AG04449 (cell line): ENCODE measurements at regions not wholly inside any gene's neighbourhood (a gene's known extent, or its start where the extent isn't known, plus 50 kb on each side); places are given as distances from the start of the nearest gene placed in this dataset.

Experiments
- CTCF ChIA-PET: fragments of 350-600 bp; formaldehyde crosslinking; extraction: SDS; loops from one replicate; lab custom pipeline; 2021; ENCODE audit warnings: antibody characterized with exemption; lab: Yijun Ruan, JAX
- POLR2A ChIA-PET: fragments of 400-600, 350-600 bp; formaldehyde crosslinking; extraction: SDS; loops from one replicate; lab custom pipeline; 2020; ENCODE audit warnings: antibody characterized with exemption, inconsistent platforms; lab: Yijun Ruan, JAX
- DNase-seq: peaks from one replicate; pipeline ENCODE4 v3.0.0-alpha.2; 2010; ENCODE audit warnings: low read depth, low spot score
- H3K4me3 ChIP-seq: 2 replicates; pipeline ENCODE4 v1.5.1; 2011; ENCODE audit warnings: low read depth, mild to moderate bottlenecking, control low read depth, low read length
- TF ChIP-seq, protein P1 (sequence below): IDR thresholded peaks from one replicate; pipeline ENCODE4 v1.5.1; 2011; ENCODE audit warnings: mild to moderate bottlenecking, moderate library complexity, low read length, control low read depth, inconsistent platforms; ENCODE audit not compliant: insufficient read depth; ENCODE audit errors: missing control alignments

GRCh38 chr2:217206016-217206725, 346.3 kb upstream of the TNP1 start:
- POLR2A ChIA-PET, result no interaction called here
- H3K4me3 ChIP-seq, result no peak overlapping the region
- CTCF ChIA-PET, result interaction anchor here (1.4 kb wide), 1 partner anchor 40 kb away, joined by 4 read pairs; no protein-coding TSS in a partner anchor
- TF ChIP-seq, protein P1, sequence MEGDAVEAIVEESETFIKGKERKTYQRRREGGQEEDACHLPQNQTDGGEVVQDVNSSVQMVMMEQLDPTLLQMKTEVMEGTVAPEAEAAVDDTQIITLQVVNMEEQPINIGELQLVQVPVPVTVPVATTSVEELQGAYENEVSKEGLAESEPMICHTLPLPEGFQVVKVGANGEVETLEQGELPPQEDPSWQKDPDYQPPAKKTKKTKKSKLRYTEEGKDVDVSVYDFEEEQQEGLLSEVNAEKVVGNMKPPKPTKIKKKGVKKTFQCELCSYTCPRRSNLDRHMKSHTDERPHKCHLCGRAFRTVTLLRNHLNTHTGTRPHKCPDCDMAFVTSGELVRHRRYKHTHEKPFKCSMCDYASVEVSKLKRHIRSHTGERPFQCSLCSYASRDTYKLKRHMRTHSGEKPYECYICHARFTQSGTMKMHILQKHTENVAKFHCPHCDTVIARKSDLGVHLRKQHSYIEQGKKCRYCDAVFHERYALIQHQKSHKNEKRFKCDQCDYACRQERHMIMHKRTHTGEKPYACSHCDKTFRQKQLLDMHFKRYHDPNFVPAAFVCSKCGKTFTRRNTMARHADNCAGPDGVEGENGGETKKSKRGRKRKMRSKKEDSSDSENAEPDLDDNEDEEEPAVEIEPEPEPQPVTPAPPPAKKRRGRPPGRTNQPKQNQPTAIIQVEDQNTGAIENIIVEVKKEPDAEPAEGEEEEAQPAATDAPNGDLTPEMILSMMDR, result no peak
- no peak for DNase-seq

DNA sequence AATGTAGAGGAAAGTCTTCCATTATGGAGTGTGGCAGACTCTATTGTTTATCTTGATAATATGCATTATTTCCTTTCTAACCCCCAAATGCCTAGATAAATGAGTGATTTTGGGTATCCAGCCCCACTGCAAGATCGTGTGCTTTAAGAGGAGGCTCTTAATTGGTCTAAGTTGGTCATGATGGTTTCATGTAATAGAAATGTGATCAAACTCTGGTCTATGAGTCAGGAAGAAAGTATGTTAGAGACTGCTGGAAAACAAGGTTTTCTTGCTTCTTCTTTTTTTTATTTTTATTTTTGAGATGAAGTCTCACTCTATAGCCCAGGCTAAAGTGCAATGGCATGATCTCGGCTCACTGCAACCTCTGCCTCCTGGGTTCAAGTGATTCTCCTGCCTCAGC, 344.5 kb upstream of the TNP1 start:
- H3K4me3 ChIP-seq, result no peak overlapping the region
- no peak for DNase-seq
- TF ChIP-seq, protein P1, result no peak
- ChIA-PET POLR2A (no interaction called here), CTCF (interaction anchor here (1.0 to 1.3 kb wide), 2 partner anchors 15 to 504 kb away, joined by 3 to 4 read pairs; no protein-coding TSS in a partner anchor)

GRCh38 chr2:217203086-217203485, 343.2 kb upstream of the TNP1 start:
- no peak for DNase-seq
- POLR2A ChIA-PET, result interaction anchor here (0.6 to 1.0 kb wide), 2 partner anchors 509 to 732 kb away, joined by 3 read pairs; no protein-coding TSS in a partner anchor
- CTCF ChIA-PET, result interaction anchor here (1.0 to 1.3 kb wide), 2 partner anchors 16 to 503 kb away, joined by 3 to 4 read pairs; no protein-coding TSS in a partner anchor
- TF ChIP-seq, protein P1, result no peak
- H3K4me3 ChIP-seq, result no peak overlapping the region

DNA sequence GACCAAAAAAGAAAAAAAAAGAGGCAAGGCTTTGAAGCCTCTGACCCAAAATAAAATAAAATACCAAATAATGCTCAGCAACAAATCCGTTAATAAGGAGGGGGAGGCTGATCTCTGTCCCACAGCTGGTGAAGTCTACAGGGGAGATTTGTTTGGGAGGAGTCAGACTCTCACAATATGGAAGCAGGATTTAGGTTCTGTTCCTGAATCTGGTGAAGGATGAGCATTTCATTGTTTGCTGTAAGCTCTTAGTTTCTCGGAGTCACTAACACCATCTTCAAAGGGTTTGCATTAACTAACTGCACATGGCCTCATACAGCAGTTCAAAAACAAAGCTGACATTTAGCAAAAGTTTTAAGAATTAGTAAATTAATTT, 339.4 kb upstream of the TNP1 start:
- ChIA-PET POLR2A (no interaction called here), CTCF (interaction anchor here (0.6 kb wide), 1 partner anchor 17 kb away, joined by 3 read pairs; no protein-coding TSS in a partner anchor)
- TF ChIP-seq, protein P1, result no peak
- H3K4me3 ChIP-seq, result no peak overlapping the region
- no peak for DNase-seq

- no peak overlapping the region for H3K4me3 ChIP-seq
- TF ChIP-seq, protein P1, result no peak
- ChIA-PET CTCF (interaction anchor here (0.7 to 1.4 kb wide), 3 partner anchors 30 to 433 kb away, joined by 3 to 4 read pairs (median 3); no protein-coding TSS in a partner anchor), POLR2A (no interaction called here)
- DNase-seq, result no peak
Observed at GRCh38 chr2:217195658-217196446, 336.0 kb upstream of the TNP1 start.

DNA sequence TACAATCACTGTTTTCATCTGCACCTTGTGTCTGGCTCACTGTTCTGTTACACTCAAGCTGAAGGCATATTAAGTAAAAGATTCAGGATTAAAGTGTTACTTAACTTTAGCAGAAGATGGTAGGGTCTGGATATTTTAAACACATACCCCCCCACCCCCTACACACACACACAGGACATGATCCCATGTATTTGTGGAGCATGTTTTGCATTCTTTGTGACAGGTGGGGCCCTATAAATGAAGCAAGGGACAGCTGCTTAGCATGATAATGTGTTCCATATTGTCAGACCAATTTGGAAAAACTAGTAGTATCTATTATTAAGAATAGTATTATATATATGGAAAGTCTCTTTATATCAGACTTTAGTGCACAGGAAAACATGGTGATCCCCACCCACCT, 335.2 kb upstream of the TNP1 start:
- no peak overlapping the region for H3K4me3 ChIP-seq
- no peak for DNase-seq
- CTCF ChIA-PET, result interaction anchor here (1.2 kb wide), 1 partner anchor 29 kb away, joined by 3 read pairs; no protein-coding TSS in a partner anchor
- POLR2A ChIA-PET, result no interaction called here
- TF ChIP-seq, protein P1, result no peak
